GM19455 (cell line): ENCODE measurements at regions not wholly inside any gene's neighbourhood (a gene's known extent, or its start where the extent isn't known, plus 50 kb on each side); places are given as distances from the start of the nearest gene placed in this dataset.
"Not testable (repeated sequence)": the region's sequence is repeated elsewhere in the genome, so short reads cannot be mapped to it uniquely, and the experiment has no call there.

Experiments
- ATAC-seq: cut with Tn5 transposase; IDR thresholded peaks from one replicate; pipeline ENCODE4 v1.9.1; 2021; ENCODE audit not compliant: unreplicated experiment

DNA sequence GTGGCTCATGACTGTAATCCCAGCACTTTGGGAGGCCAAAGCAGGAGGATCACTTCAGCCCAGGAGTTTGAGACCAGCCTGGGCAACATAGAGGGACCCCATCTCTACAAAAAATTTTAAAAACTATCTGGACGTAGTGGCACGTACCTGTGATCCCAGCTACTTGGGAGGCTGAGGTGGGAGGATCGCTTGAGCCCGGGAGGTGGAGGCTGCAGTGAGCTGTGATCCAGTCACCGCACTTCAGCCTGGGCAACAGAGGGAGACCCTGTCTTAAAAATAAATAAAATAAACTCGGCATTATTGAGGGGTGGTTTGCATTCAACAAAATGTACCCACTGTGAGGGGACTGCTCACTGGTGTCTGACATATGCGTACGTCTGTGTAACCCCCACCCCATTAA lies 79.5 kb upstream of the GSE1 start:
- not testable (repeated sequence) for ATAC-seq

DNA sequence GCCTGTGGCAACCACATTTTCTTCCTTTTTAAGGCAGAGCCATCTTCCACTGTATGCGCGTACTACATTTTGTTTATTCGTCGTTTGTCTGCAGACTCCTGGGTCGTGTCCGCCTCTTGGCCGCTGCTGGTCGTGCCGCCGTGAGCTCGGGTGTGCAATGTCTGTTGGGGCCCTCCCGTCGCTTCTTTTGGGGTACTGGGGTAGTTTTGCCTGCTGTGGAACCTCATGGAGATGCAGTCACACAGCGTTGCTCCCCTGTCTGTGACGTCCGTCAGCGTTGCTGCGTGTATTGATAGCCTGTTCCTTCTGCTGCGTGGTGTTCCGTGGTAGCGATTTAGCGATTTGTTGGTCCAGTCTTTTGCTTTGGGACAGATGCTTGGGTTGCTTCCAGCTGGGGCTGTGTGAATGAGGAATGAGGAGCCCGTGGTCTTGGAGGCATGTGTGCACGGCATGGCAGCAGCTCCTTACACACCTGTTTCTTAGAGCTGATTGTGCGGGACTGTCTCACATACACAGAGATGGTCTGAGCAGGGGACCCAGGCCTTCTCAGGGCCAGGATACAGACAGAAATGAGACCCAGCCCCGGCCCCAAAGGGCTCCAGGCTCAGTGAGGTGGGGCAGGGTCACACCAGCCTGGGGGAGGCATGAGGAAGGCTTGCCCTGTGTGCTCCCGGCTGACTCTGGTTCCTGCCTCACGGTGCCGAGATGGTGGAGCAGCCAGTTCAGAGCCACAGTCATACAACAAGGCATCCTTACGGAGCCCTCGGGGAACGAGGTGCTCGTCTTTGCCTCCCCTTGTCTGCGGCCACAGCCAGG lies 78.4 kb upstream of the GSE1 start:
- no peak for ATAC-seq

DNA sequence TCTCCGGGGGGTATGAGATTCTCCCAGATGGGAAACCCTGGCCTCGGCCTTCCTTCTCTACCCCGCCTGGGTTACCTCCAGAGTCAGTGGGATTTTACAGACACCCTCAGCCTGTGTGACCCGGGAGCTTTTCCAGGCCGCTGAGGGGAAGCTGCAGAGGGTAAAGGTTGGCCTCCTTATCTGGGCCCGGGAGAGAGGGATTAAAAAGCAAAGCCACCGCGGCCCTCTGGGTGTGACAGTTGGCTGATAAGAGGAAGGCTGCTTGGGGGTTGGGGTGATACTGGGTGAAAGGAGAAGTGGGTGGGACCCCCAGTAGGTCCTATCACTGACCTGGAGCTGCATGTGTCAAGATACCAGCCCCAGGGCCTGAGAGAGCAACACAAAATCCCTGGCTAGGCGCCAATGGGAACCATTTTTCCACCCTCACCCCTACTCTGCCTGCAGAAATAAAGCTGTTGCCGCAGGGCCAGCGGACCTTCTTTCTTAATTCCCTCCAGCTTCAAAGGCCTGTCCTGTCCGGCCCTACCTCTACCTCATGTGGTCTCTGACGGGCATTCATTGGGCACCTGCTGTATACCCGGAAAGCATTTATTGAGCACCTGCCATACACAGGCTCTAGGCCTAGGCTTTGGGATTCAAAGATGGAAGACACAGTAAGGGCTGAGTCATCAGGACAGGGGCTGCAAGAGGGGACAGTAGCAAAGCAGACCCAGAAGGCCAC lies 77.6 kb upstream of the GSE1 start:
- no peak for ATAC-seq

DNA sequence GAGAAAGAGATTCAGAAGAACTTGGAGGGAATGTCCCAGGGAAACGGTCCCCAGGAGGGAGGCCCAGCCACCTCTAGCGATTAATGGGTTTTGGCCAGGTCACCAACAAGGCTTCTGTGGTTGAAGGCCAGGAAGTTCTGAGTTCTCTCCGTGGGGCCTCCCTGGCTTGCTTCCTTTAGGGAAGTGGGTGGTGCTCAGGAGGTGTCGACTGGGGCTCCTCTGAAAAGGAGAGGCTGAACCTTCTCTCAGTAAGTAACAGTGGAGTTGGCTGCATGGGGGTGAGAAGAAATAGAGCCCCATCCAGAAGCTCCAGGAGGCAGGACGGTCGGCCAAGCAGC lies 77.1 kb upstream of the GSE1 start:
- no peak for ATAC-seq

DNA sequence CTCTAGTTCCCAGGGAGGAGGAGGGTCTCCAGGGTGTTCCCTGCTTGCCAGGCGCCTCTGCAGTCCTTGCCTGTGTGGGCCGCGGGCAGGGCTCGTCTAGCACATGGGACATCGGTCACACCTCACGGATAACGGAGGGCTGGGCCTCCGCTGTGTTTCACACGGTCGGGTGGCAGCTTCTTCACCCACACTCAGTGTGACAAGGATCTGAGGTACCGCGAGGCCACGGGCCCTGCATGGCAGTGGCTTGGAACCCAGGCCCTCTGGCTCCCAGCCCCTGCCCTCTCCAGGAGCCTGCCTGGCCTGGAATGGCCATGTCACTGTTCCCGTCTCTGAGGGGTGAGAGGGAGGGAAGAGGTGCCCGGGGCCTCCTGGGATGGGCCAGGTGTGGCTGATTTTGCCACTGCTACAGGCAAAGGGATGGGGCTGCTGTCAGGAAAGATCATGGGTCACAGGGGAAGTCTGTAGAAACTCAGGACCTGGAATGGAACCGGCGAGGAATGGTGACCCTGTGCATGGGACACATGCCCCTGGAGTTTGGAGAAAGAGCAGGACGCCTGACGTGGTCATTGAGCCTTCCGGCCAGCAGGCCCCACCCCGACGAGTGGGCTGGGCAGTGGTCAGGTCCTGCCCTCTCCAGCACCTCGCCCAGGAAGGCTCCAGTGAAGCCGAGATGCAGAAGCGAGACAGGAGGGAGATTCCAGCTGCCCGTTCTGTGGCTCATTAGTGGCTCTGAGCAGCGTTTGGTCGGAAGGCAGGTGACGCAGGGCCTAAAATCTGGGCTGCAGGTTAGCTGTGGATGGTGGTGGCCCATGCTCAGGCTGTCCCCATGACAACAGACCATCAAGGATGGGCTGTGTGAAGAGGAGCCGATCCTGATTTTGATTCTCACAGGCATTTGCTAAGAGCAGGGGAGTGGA lies 76.5 kb upstream of the GSE1 start:
- no peak for ATAC-seq

DNA sequence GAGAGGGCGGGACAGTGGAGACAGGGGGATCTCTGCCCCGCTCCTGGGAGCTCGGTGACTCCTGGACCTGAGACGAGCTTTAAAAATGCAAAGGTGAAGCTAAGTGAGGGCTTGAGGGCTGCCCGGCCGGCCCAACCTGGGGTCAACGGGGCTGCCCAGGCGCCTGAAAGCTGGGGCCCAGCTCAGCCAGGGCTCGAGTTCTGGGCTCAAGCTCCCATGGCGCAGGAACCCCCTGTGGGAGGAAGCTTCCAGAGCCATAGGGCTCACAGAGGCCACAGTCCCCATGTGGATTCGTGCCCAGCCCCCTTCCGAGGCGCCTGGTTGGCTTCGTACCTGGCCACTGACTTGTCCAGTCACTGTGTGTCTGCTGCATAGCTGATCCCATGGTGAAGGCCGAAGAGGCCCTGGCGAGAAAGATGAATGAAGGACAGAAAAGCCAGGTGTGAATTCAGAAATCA lies 75.8 kb upstream of the GSE1 start:
- no peak for ATAC-seq

DNA sequence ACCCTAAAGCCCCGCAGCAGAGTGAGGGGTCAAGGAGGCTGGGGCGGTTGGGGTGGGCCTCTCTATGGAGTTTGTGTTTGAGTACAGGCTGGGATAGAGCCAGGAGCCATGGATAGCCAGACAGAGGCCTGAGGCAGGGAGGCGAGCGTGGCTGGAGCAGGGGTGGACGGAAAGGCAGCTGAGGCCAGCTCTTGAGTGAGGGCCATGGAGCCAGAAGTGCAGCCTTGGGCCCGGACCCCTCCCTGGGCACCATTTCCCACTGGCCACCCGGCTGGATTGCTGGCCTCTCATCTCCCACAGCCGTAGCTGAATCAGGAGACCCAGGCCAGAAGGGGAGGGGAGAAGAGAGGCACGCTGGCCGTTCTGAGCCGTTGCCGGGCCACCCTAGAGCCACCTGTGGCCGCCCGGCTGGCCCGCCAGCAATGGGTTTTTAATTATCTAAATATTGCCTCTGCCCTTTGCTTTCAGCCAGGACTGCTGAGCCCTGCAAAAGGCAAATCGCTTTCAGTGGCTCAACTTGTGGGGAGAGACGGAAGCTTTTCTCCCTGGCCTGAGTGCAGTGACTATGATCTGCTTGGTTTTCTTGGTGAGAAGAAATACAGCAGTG lies 75.2 kb upstream of the GSE1 start:
- ATAC-seq = no peak

DNA sequence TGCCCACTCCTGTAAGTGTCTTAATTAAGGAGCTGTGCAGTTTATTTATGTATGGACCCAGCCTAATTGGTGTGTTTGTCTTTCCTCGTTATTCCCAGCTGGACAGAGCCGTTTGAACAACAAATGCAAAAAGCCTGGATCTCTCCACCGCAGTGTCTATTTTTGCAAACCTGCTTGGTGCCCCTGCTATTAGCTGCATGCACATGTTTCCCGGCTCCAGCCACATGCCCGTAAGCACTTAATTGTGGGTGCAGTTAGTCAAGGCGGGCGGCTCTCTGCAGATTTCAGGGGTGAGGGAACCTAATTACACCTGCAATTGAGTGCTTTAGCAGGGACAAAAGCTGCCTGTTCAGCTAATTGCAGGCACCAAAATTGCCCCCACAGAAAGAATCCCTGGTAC lies 74.0 kb upstream of the GSE1 start:
- ATAC-seq = no peak

DNA sequence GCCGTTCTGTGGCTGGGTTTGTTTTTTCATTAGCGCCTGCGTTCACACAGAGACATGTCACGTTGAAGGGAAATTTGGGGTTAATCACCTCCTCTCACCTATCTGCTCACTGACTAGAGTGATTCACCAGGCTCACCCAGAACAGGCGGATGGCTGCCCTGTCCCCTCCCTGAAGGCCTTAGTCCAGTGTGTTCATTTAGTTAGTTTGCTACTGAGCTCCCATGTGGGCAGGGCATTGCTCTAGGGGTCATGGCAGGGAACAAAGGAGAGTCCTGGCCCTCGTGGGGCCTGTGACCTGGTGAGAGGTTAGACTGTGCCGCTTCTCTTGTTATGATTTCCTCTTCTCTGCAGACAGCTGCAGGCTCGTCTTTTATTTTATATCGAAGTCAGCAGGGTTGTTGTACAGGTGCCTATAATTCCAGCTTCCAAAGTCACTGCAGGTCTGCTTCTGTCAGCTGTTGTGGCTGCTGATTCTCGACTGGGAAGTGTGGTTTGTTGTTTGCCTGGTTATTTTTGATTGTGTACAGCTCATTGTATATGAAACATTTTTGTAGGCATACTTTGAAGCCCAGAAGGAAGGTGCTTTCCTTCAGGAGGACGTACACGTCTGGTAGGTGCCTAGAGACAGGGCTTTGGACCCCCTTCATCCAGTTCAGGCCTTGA lies 73.4 kb upstream of the GSE1 start:
- no peak for ATAC-seq

DNA sequence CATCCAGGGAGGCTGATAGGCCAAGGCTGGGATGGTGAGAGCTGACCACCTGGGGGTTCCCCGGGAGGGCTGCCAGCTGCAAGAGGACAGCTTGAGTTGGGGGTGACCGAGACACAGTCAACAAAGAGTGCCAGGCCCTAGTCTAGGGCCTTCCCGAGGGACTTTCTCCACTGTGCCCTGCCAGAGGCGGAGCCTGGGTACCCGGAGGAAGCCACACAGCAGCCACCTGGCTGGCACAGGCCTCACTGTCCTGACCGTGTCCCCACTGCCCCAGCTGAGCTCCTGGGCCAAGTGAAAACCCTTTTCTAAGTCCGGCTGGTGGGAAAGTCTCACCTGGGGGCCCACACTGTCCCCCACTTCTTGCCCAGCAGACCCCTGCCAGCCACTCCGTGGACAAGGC lies 71.9 kb upstream of the GSE1 start:
- no peak for ATAC-seq

DNA sequence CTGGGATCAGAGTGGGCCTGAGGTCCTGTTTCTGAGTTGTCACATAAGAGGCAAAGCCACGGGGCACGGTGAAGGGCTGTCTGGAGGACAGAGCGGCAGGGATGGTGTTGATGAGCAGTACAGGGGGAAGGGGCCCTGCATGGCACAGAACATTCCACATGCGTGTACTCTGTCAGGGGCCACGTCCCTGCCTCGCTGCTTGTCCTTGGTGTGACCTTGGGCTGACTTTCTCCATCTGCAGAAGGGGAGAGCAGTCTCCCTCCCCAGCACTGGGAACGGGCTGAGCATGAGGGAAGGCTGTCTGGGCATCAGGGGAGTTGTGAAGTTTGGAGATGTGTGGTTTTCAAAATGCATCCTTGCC lies 71.5 kb upstream of the GSE1 start:
- no peak for ATAC-seq

DNA sequence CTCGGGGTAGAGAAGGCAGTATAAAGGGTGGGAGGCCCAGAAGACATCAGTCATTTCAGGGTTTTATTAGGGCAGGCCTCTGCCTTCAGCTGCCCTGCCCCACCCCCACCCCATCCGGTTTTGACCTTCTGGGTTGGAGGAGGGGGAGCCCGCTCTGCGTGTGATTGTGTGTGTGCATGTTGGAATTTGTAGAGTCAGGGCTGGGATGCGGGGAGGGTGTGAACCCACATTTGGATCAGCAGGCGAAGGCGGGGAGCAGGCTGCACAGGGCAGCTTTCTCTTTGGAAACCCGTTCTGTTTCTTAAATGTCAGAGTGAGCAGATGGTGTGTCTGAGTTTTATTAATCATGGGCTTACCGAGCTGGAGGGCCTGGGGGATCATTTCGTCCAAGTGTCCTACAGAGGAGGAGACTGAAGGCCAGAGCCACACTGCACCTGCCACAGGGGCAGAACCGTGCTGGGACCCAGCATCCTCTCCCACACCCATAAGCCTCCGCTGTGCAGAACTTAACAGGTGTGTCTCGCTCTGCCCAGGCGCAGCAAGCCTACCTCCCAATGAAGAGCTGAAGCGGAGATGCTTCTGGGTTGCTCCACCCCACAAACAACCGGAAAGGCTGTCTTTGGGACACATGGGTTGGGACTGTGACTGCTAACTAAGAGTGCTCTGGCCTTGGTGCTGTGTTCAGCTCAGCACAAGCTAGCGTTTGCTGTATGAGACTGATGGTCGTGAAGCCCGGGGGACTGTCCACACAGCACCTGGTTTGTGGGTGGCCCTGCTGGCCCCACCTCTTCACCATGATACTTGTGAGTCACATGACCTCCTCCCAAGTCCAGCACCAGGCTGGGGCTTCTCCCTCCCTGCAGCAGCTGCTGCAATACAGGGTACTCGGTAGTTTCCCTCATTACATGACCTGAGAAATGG lies 70.9 kb upstream of the GSE1 start:
- ATAC-seq = no peak

DNA sequence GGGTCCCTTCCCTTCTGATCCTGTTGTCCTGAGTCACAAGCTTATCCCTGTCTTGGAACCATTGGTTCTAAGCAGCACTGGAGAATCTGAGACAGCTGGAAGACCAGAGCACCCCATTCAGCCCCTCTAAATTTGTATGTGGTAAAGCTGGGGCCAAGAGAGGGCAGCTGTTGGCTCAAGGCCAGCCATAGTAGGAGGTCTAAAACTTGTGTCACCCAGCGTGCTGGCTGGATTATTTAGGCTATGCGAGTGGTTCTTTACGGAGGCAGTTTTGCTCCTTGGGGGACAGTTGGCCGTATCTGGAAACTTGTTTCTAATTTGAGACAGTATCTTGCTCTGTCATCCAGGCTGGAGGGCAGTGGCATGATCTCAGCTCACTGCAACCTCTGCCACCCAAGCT lies 69.6 kb upstream of the GSE1 start:
- ATAC-seq = no peak

DNA sequence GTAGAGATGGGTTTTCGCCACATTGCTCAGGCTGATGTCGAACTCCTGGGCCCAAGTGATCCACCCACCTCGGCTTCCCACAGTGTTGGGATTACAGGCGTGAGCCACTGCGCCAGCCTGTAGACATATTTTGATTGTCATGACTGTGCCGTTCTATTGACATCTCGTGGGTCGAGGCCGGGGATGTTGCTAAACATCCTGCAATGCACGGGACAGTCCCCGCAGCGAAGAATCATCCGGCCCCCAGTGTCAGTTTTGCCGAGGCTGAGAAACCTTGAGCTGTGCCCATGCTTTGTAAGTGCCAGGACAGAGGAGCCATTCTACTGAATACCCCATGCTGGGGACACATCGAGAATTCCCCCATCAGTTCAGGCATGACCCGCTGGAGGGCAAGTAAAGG lies 69.1 kb upstream of the GSE1 start:
- no peak for ATAC-seq

DNA sequence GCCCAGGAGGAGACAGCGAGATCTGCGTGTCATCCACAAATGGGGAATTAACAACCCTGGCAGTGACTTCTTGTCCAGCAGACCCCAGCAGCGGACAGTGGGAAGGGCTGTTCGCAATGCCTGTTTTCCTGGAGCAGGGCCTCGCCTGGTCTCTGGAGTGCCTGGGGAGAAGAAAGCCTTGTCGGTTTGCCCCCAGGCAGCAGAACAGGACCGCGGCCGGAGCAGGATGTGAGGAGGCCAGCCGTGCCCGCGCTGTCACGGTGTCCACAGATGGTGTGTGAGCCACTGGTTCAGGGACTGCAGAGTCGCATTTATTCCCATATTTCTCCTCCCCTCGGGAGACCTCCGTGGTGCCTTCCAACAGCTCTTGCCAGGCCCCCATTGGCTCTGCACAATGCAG lies 68.5 kb upstream of the GSE1 start:
- no peak for ATAC-seq

DNA sequence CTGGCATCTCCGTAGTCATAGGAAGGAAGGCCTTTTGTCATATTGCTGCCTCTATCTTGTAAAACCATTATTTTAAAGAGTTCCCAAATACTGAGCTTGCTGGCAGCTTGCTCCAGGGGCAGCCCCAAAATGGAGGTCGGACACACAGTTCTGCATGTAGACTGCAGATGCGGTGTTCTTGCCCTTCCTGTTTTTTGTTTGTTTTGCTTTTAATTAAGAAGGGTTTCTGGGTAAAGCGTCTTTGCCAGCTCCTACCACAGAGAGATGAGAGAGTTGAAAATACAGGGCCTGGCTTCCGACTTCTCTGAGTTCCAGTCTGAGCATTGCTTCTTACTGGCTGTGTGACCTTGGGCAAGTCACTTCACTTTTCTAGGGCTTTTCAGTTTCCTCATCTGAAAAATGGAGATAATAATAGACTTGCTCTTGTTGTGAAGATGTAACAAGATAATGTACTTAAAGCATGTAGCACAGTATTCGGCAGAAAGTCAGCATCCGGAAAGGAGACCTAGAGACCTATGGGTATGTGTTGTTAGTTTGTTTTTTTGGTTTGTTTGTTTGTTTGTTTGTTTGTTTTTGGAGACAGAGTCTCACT lies 67.8 kb upstream of the GSE1 start:
- ATAC-seq = no peak

DNA sequence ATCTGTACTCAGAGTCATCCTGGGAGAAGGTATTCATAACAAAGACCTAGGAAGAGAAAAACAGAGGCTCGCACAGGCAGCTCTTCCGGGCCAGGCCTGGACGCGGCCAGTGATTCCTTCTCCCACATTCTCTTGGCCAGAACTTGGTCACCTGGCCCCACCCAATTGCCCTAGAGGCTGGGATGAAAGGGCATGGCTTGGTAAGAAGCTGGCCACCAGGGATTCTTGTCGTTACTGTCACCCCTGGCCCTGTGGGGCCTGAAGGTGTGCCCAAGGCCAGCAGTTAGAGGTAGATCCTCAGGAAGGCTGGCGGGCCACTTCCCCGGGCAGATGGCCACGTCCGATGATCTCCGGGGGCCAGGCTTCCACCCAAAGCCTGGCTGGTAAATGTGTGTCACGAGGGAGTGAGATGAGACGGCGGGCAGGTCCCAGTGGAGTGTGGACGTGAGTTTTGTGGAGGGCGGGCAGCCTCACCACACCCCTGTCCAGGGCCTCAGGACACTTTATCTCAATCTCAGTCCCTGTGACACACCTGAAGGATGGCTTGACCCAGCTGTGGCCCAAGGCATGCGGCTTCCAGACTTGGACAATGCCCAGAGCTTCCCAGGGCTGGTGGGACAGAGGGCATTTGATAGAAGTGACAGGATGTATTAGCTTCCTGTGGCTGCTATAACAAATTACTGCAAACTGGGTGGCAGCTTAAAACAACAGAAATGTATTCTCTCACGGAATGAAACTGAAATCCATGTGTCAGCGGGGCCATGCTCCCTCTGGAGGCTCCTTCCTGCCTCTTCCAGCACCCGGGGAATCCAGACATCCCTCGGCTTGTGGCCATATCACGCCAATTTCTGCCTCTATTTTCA lies 66.3 kb upstream of the GSE1 start:
- ATAC-seq = no peak

DNA sequence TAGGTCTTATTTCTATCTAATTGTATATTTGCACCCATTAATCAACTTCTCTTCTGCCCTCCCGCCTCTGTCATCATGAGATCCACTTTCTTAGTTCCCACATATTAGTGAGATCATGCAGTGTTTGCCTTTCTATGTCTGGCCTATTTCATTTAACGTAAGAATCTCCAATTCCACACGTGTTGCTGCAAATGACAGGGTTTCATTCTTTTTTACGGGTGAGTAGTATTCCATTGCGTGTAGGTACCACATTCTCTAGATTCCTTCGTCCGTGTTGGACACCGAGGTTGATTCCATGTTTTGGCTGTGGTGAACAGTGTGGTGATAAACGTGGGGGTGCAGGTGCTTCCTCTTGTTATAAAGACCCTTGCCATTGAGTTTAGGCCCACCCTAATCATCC lies 64.7 kb upstream of the GSE1 start:
- ATAC-seq = no peak
